GM12878 (cell line): ENCODE measurements at regions not wholly inside any gene's neighbourhood (a gene's known extent, or its start where the extent isn't known, plus 50 kb on each side); places are given as distances from the start of the nearest gene placed in this dataset.

Source experiments
- ATAC-seq: fragments of 200-7000 bp; cut with Tn5 transposase; 3 replicates; pipeline ENCODE4 v1.9.1; 2020; ENCODE audit warnings: mild to moderate bottlenecking, moderate library complexity
- BruUV-seq: library from RNA; stranded (reverse); fragments of 400-500 nt; replicated peaks from 2 replicates; lab custom pipeline; 2021; lab: Mats Ljungman, UMichigan
- CTCF ChIA-PET: fragments of 300-600 bp; sonication (Branson Sonifier 250); formaldehyde crosslinking; extraction: SDS; loops from one replicate; lab custom pipeline; 2021; ENCODE audit warnings: inconsistent platforms; lab: Yijun Ruan, JAX
- POLR2A ChIA-PET: fragments of 350-600 bp; formaldehyde crosslinking; extraction: SDS; loops from one replicate; lab custom pipeline; 2021; ENCODE audit warnings: inconsistent platforms; lab: Charles Lee
- RAD21 ChIA-PET: fragments of 300-600 bp; sonication (Branson Sonifier 250); formaldehyde crosslinking; loops from one replicate; lab custom pipeline; 2023; ENCODE audit warnings: antibody characterized with exemption; ENCODE audit not compliant: unreplicated experiment; lab: Charles Lee
- SMC1A ChIA-PET: fragments of 300-600 bp; sonication (Branson Sonifier 250); formaldehyde crosslinking; loops from one replicate; lab custom pipeline; 2023; ENCODE audit not compliant: unreplicated experiment, uncharacterized antibody; lab: Charles Lee
- DNase-seq: peaks from one replicate; pipeline ENCODE4 v3.0.0-alpha.2; 2011; ENCODE audit warnings: low read depth, low spot score
- FAIRE-seq: peaks from 3 replicates; lab custom pipeline; 2011; peaks lifted over from hg19 to GRCh38; lab: Jason Lieb, UNC
- H2AFZ ChIP-seq: 2 replicates; pipeline ENCODE4 v1.6.0; 2011; ENCODE audit warnings: low read depth, low read length, control low read depth; ENCODE audit not compliant: control insufficient read depth
- H3K27ac ChIP-seq: 2 replicates; pipeline ENCODE4 v1.5.1; 2011; ENCODE audit warnings: control low read depth; ENCODE audit not compliant: control insufficient read depth, insufficient read depth
- H3K27me3 ChIP-seq, 2 experiments: replicated peaks in 1 of 2; 2 replicates each; pipeline versions ENCODE4 v1.6.0 to v1.6.1; 2011; ENCODE audit warnings: low read length in 1 of 2; ENCODE audit not compliant: control insufficient read depth in 2 of 2, insufficient read depth in 2 of 2
- H3K36me3 ChIP-seq, 2 experiments: 2 replicates each; pipeline ENCODE4 v1.5.1; 2011; ENCODE audit warnings: low read length in 1 of 2; ENCODE audit not compliant: control insufficient read depth in 2 of 2, insufficient read depth in 2 of 2
- H3K4me1 ChIP-seq: 2 replicates; pipeline ENCODE4 v1.6.1; 2011; ENCODE audit warnings: mild to moderate bottlenecking, low read length, moderate library complexity, mixed read lengths; ENCODE audit not compliant: control insufficient read depth, insufficient read depth
- H3K4me2 ChIP-seq: 2 replicates; pipeline ENCODE4 v1.6.0; 2011; ENCODE audit warnings: control low read depth; ENCODE audit not compliant: control insufficient read depth, insufficient read depth
- H3K4me3 ChIP-seq: fragments of 200-600 bp; sonication (generic); 2 replicates; pipeline ENCODE4 v1.5.1; 2016
- H3K79me2 ChIP-seq: 2 replicates; pipeline ENCODE4 v1.6.0; 2011; ENCODE audit warnings: low read length; ENCODE audit not compliant: control insufficient read depth, insufficient read depth
- H3K9ac ChIP-seq: 2 replicates; pipeline ENCODE4 v1.8.0; 2011; ENCODE audit warnings: low read length, control low read depth, mixed read lengths; ENCODE audit not compliant: control insufficient read depth, insufficient read depth
- H3K9me3 ChIP-seq: replicated peaks from 3 replicates; pipeline ENCODE4 v1.5.1; 2011; ENCODE audit warnings: mild to moderate bottlenecking, low read length; ENCODE audit not compliant: control insufficient read depth, insufficient read depth
- H4K20me1 ChIP-seq: 2 replicates; pipeline ENCODE4 v1.6.0; 2011; ENCODE audit not compliant: control insufficient read depth, insufficient read depth
- BHLHE40 ChIP-seq, 2 experiments: fragments of 450-650 bp in 1 of 2; IDR thresholded peaks; 2 replicates each; pipeline ENCODE4 v1.6.1; 2011 to 2017; ENCODE audit warnings: low read depth in 2 of 2, borderline replicate concordance in 1 of 2, improper control_type of control experiment in 1 of 2, low read length in 1 of 2, mild to moderate bottlenecking in 1 of 2
- CBX5 ChIP-seq: sonication (generic); IDR thresholded peaks from 2 replicates; pipeline ENCODE4 v1.6.1; 2016; ENCODE audit warnings: low read depth, moderate library complexity, mild to moderate bottlenecking, inconsistent platforms
- ESRRA ChIP-seq: IDR thresholded peaks from 2 replicates; pipeline ENCODE4 v1.6.1; 2012; ENCODE audit warnings: mild to moderate bottlenecking, low read length, improper control_type of control experiment
- HCFC1 ChIP-seq: fragments of 150-350 bp; IDR thresholded peaks from 2 replicates; pipeline ENCODE4 v1.6.1; 2014; ENCODE audit warnings: low read length
- MEF2A ChIP-seq: IDR thresholded peaks from 2 replicates; pipeline ENCODE4 v1.6.1; 2011; ENCODE audit warnings: low read depth, mild to moderate bottlenecking, low read length, moderate library complexity; ENCODE audit not compliant: insufficient read depth
- MLLT1 ChIP-seq: fragments of 450-650 bp; IDR thresholded peaks from 2 replicates; pipeline ENCODE4 v1.6.1; 2016; ENCODE audit warnings: mild to moderate bottlenecking
- RCOR1 ChIP-seq: conservative IDR thresholded peaks from 2 replicates; pipeline ENCODE4 v1.6.1; 2012; ENCODE audit warnings: low read depth, low read length, improper control_type of control experiment
- SIN3A ChIP-seq: IDR thresholded peaks from 2 replicates; pipeline ENCODE4 v1.6.1; 2012; ENCODE audit warnings: low read depth, low read length, improper control_type of control experiment
- USF2 ChIP-seq: IDR thresholded peaks from 2 replicates; pipeline ENCODE4 v1.6.1; 2011; ENCODE audit warnings: low read depth, low read length, improper control_type of control experiment, borderline replicate concordance
- ZNF274 ChIP-seq: IDR thresholded peaks from one replicate; pipeline ENCODE4 v1.8.0; 2011; ENCODE audit not compliant: insufficient read length, insufficient read depth
- WGBS: methylation state at CpG from one replicate; pipeline ENCODE4 v1.1.6; 2016; ENCODE audit warnings: low lambda C conversion rate; ENCODE audit not compliant: insufficient replicate concordance, insufficient coverage; ENCODE audit errors: missing lambda C conversion rate; 5-methylcytosine and 5-hydroxymethylcytosine counted together
- in situ Hi-C: fragments of 300-500 bp; cut with MboI; formaldehyde crosslinking; loops from 9 replicates; pipeline ENCODE4 v1.14.3; 2018; ENCODE audit warnings: mixed read lengths
- intact Hi-C: fragments of 100-400 bp; cut with micrococcal nuclease; formaldehyde crosslinking; loops from one replicate; pipeline ENCODE4 v1.14.2; 2022; ENCODE audit not compliant: unreplicated experiment

- no peaks in the 10 kb centered on the region for H3K79me2 ChIP-seq
- ChIA-PET POLR2A (interaction anchor here (0.6 kb wide), 1 partner anchor 125 kb away, joined by 6 read pairs; no protein-coding TSS in a partner anchor), SMC1A (interaction anchor here (0.8 to 1.1 kb wide), 2 partner anchors 9 to 264 kb away, joined by 3 read pairs; no protein-coding TSS in a partner anchor), RAD21 (no interaction called here), CTCF (interaction anchor here (0.9 to 1.0 kb wide), 2 partner anchors 9 to 11 kb away, joined by 3 to 5 read pairs; no protein-coding TSS in a partner anchor)
- H3K4me1 ChIP-seq = no peaks in the 10 kb centered on the region
- H3K4me3 ChIP-seq = no peak overlapping the region
- no peaks in the 10 kb centered on the region for H3K36me3 ChIP-seq
- no TSS peak for BruUV-seq
- intact Hi-C loops (no loop called here), in situ Hi-C loops (no loop called here)
- no peak for FAIRE-seq
- no peak overlapping the region for H3K9ac ChIP-seq
- H3K27ac ChIP-seq = no peak overlapping the region
- TF ChIP-seq BHLHE40 (IDR thresholded peaks at IDR 0.05; ENCODE audit: borderline replicate concordance in 1 of 2, low read depth in 2 of 2, low read length in 1 of 2) (no peak), USF2 (no peak), HCFC1 (no peak), ZNF274 (no peak), RCOR1 (no peak), ESRRA (no peak), CBX5 (no peak), MLLT1 (no peak), MEF2A (no peak), SIN3A (no peak)
- TF ChIP-seq, all 136 proteins: peak for 0
- Histone ChIP-seq H3K4me2 (no peak overlapping the region), H3K9me3 (no peaks in the 10 kb centered on the region; the same call in 2 of the 3 replicates), H3K27me3 (no peaks in the 10 kb centered on the region), H4K20me1 (no peaks in the 10 kb centered on the region), H2AFZ (no peak overlapping the region)
- 37% methylated on average over 2 of the region's 2 CpGs for WGBS
- DNase-seq = no peak
- ATAC-seq = no peak
These were observed 130.3 kb upstream of the TARS1 start for GRCh38 chr5:33310451-33310850.
